GM12878 (cell line): ENCODE measurements at regions not wholly inside any gene's neighbourhood (a gene's known extent, or its start where the extent isn't known, plus 50 kb on each side); places are given as distances from the start of the nearest gene placed in this dataset.

ENCODE experiments used
- EZH2 ChIP-seq: IDR thresholded peaks from 2 replicates; pipeline ENCODE4 v1.6.1; 2012; ENCODE audit warnings: low read depth, mild to moderate bottlenecking, control low read depth, inconsistent platforms, low read length, borderline replicate concordance; ENCODE audit not compliant: control insufficient read depth
- MYC ChIP-seq: IDR thresholded peaks from 2 replicates; pipeline ENCODE4 v1.6.1; 2011; ENCODE audit warnings: mild to moderate bottlenecking, low read length, moderate library complexity, inconsistent platforms; ENCODE audit not compliant: insufficient read depth, insufficient replicate concordance, insufficient read length, severe bottlenecking
- POLR2A ChIP-seq: IDR thresholded peaks from 2 replicates; pipeline ENCODE4 v1.6.1; 2011; ENCODE audit warnings: low read depth, mild to moderate bottlenecking, low read length

DNA sequence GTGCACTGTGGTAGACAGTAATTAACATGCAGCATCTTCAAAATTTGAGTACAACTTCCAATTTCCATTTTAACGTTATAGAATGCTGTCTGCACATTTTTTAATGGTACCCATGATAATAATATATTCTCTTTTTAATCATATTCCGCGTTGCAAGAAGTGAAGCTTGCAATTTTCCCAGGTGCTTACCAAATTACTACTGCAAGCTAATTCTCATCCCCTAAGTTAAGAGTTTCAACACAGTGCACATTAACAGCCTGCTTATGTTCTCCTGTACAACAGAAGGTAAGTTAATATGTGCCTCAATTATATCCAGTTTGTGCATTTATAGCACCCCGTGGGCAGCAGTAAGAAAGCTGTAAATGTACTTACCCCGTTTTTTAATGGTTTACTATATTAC is 132.9 kb downstream of the CBLN2 start:
- no peak for TF ChIP-seq MYC
- no peak for TF ChIP-seq EZH2
- TF ChIP-seq POLR2A: no peak
